ENCODE measurements at regions not wholly inside any gene's neighbourhood (a gene's known extent, or its start where the extent isn't known, plus 50 kb on each side); places are given as distances from the start of the nearest gene placed in this dataset.

DNA sequence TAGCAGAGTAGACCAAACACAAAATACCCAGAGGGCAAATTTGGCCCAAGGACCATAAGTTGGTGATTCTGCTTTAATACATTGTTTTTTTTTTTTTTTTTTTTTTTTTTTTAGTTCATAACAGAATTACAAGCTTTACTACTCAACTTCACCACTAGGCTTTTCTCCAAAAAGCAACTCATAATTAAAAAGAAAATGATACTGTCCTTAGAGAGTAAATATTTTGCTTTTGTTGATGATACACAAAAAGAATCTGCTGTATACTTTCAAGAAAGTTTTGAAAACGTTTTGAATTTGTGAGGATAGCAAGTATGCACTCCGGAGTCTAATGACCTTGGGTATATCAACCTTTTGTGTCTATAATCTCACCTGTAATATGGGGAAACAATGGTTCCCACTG lies 68.9 kb upstream of the LMO3 start:
- Histone ChIP-seq H3K36me3 (ENCODE audit: control insufficient read depth in 2 of 3, insufficient read depth in 3 of 3, low read length in 3 of 3) (no peaks in the 10 kb centered on the region), H3K9me3 (ENCODE audit: control insufficient read depth in 2 of 3, insufficient read depth in 1 of 3, low read length in 3 of 3) (no peaks in the 10 kb centered on the region), H3K4me3 (ENCODE audit: low read length in 3 of 3) (no peak overlapping the region), H3K9ac (ENCODE audit: low read length in 3 of 3) (no peak overlapping the region), H3K4me1 (ENCODE audit: control insufficient read depth in 2 of 3, insufficient read depth in 2 of 3, low read depth in 1 of 3, low read length in 3 of 3) (no peaks in the 10 kb centered on the region), H3K27ac (ENCODE audit: low read depth in 2 of 2, low read length in 2 of 2) (no peak overlapping the region), H3K27me3 (ENCODE audit: control insufficient read depth, insufficient read depth, low read length) (no peaks in the 10 kb centered on the region)
- FAIRE-seq, result no peak
- intact Hi-C loops (cut with DNase I), result no loop called here
- no peak for DNase-seq
- TF ChIP-seq, protein P1, sequence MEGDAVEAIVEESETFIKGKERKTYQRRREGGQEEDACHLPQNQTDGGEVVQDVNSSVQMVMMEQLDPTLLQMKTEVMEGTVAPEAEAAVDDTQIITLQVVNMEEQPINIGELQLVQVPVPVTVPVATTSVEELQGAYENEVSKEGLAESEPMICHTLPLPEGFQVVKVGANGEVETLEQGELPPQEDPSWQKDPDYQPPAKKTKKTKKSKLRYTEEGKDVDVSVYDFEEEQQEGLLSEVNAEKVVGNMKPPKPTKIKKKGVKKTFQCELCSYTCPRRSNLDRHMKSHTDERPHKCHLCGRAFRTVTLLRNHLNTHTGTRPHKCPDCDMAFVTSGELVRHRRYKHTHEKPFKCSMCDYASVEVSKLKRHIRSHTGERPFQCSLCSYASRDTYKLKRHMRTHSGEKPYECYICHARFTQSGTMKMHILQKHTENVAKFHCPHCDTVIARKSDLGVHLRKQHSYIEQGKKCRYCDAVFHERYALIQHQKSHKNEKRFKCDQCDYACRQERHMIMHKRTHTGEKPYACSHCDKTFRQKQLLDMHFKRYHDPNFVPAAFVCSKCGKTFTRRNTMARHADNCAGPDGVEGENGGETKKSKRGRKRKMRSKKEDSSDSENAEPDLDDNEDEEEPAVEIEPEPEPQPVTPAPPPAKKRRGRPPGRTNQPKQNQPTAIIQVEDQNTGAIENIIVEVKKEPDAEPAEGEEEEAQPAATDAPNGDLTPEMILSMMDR (IDR thresholded peaks at IDR 0.05; ENCODE audit: borderline replicate concordance, extremely low read depth, insufficient read depth), result no peak

DNA sequence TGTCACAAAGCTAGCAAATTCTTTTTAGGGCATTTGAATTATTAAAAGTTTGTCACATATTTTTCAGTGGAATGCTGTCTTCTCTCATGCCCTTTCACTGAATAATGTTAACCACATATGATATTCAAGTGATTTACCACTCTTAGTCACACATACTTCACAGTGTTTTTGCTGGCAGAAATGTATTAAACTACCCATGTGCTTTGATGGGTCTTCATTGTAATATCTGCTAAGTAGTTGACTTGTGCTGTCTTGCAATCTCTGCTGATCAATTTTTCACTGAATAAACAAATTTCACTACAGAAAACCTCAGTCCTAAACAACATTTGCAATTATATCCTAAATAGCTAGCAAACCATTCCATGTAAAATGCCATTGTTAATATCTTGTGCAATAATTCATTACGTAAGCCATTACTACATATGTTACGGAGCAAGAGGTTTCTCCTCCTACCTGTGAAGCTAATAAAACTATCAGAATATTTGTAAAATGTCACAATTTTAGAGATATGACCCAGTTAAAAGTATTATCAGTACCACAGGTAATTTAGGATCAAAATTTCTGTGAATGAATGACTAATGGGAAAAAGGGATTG lies 64.6 kb upstream of the LMO3 start:
- FAIRE-seq (no peak), DNase-seq (no peak)
- Histone ChIP-seq H3K27me3 (ENCODE audit: control insufficient read depth, insufficient read depth, low read length) (no peaks in the 10 kb centered on the region), H3K4me1 (ENCODE audit: control insufficient read depth in 2 of 3, insufficient read depth in 2 of 3, low read depth in 1 of 3, low read length in 3 of 3) (no peaks in the 10 kb centered on the region), H3K4me3 (ENCODE audit: low read length in 3 of 3) (no peak overlapping the region), H3K36me3 (ENCODE audit: control insufficient read depth in 2 of 3, insufficient read depth in 3 of 3, low read length in 3 of 3) (no peaks in the 10 kb centered on the region), H3K27ac (ENCODE audit: low read depth in 2 of 2, low read length in 2 of 2) (no peak overlapping the region), H3K9me3 (ENCODE audit: control insufficient read depth in 2 of 3, insufficient read depth in 1 of 3, low read length in 3 of 3) (no peaks in the 10 kb centered on the region), H3K9ac (ENCODE audit: low read length in 3 of 3) (no peak overlapping the region)
- TF ChIP-seq, protein P1 (IDR thresholded peaks at IDR 0.05; ENCODE audit: borderline replicate concordance, extremely low read depth, insufficient read depth), result no peak
- intact Hi-C loops (cut with DNase I), result no loop called here

DNA sequence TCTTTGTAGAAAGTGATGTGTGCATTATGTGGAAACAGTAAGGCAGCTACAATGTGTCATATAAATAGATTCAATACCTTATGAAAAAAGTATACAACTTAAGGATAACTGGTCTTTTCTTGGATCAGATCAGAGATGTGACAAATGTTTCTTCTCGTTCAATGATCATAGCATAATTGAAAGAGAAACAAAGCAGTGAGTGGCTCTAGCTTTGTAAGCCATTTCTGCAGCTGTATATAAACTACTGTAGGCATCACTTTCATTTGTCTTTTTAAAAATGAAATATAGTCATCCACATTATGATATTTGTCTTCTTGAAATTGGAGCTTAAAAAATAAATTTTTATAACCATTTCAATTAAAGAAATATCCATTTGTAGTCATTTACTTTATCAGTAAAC lies 63.8 kb upstream of the LMO3 start:
- intact Hi-C loops (cut with DNase I), result no loop called here
- no peak overlapping the region for H3K27ac ChIP-seq (ENCODE audit: low read depth in 2 of 2, low read length in 2 of 2)
- H3K27me3 ChIP-seq (ENCODE audit: control insufficient read depth, insufficient read depth, low read length), result no peaks in the 10 kb centered on the region
- no peaks in the 10 kb centered on the region for H3K4me1 ChIP-seq (ENCODE audit: control insufficient read depth in 2 of 3, insufficient read depth in 2 of 3, low read depth in 1 of 3, low read length in 3 of 3)
- H3K9ac ChIP-seq (ENCODE audit: low read length in 3 of 3), result no peak overlapping the region
- no peaks in the 10 kb centered on the region for H3K36me3 ChIP-seq (ENCODE audit: control insufficient read depth in 2 of 3, insufficient read depth in 3 of 3, low read length in 3 of 3)
- no peak for DNase-seq
- no peaks in the 10 kb centered on the region for H3K9me3 ChIP-seq (ENCODE audit: control insufficient read depth in 2 of 3, insufficient read depth in 1 of 3, low read length in 3 of 3)
- no peak overlapping the region for H3K4me3 ChIP-seq (ENCODE audit: low read length in 3 of 3)
- TF ChIP-seq, protein P1 (IDR thresholded peaks at IDR 0.05; ENCODE audit: borderline replicate concordance, extremely low read depth, insufficient read depth), result no peak
- FAIRE-seq, result no peak

DNA sequence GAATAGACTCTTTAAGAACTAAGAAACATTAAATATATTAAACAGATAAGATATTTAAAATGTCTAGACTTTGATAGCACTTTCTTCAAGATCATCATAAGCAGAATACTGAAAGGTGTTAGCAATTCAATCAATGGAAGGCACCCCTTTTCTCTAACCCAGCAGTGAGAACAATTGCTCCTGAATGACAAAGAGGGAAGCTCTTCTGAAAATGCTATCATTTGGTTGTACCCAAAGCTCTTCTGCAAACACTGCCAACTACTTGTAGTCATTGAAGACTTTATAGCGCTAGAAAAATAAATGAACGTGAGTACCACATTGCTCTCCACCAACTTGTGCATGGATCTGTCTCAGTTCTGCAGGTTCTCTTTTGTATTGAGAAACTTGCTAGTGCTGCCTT lies 62.2 kb upstream of the LMO3 start:
- H3K9ac ChIP-seq (ENCODE audit: low read length in 3 of 3), result no peak overlapping the region
- DNase-seq (no peak), FAIRE-seq (no peak)
- H3K27ac ChIP-seq (ENCODE audit: low read depth in 2 of 2, low read length in 2 of 2), result no peak overlapping the region
- H3K27me3 ChIP-seq (ENCODE audit: control insufficient read depth, insufficient read depth, low read length), result no peaks in the 10 kb centered on the region
- intact Hi-C loops (cut with DNase I), result no loop called here
- no peaks in the 10 kb centered on the region for H3K4me1 ChIP-seq (ENCODE audit: control insufficient read depth in 2 of 3, insufficient read depth in 2 of 3, low read depth in 1 of 3, low read length in 3 of 3)
- H3K4me3 ChIP-seq (ENCODE audit: low read length in 3 of 3), result no peak overlapping the region
- TF ChIP-seq, protein P1 (IDR thresholded peaks at IDR 0.05; ENCODE audit: borderline replicate concordance, extremely low read depth, insufficient read depth), result no peak
- H3K9me3 ChIP-seq (ENCODE audit: control insufficient read depth in 2 of 3, insufficient read depth in 1 of 3, low read length in 3 of 3), result no peaks in the 10 kb centered on the region
- H3K36me3 ChIP-seq (ENCODE audit: control insufficient read depth in 2 of 3, insufficient read depth in 3 of 3, low read length in 3 of 3), result no peaks in the 10 kb centered on the region

Measured in kidney (tissue), 13 donors.